ENCODE measurements at regions not wholly inside any gene's neighbourhood (a gene's known extent, or its start where the extent isn't known, plus 50 kb on each side); places are given as distances from the start of the nearest gene placed in this dataset.

DNA sequence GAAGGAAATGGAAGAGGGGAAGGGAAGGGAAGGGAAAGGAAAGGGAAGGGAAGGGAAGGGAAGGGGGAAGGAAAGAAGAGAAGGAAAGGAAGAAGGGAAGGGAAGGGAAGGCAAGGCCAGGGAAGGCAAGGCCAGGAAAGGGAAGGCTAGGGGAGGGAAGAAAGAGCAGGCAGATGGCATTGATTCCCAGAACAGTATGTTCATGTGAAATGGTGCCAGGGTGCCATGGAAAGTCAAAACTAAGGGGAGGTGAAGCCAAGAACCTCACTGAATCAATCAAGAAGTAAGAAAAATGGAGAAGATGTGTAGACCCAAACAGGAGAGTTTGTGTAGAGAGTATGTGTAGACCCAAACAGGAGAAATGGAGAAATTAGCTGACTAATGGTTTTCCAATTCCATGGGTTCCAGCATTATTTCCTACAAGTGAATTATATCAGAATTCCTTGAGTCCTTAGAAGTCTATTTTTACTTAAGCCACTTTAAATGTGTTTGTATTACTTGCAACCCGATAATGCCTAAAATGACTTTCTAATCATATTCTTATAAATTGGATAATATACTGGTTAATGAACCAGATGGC, 367.6 kb downstream of the TXNL1 start:
- DNase-seq: no peak

DNA sequence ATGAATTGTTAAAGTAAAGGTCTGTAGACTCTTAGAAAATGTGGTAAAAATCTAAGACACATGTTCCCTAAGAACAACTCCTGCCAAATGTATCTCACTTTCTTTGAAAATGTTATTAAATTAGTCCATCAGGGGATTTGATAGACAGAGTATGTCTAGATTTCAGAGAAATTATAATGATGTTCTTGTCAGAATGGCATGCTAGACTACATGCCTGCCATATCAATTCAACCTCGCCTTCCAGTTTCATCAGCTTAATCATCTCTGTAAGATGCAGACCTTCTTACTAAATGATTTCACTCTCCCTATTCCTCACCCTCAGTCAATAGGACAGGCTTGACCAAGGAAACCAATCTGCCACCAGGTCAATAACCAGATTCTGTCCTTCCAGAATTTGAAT, 368.4 kb downstream of the TXNL1 start:
- no peak for DNase-seq

DNA sequence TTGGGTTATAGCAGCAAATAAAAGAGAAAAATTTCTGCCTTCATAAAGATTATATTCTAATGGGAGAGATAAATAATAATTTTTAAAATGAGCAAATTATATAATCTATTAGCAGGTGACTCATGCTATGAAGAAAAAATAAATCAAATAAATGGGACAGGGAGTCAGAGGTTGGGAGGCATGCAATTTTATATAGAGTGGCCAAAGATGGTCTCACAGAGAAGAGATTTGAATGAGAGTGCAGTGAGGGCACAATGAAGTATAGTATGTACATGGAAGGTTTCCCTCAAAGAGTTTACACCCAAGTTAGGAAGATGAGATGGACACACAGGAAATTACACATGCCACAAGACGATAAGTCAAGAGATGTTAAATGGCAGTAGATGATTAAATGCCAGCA, 369.4 kb downstream of the TXNL1 start:
- DNase-seq: no peak

DNA sequence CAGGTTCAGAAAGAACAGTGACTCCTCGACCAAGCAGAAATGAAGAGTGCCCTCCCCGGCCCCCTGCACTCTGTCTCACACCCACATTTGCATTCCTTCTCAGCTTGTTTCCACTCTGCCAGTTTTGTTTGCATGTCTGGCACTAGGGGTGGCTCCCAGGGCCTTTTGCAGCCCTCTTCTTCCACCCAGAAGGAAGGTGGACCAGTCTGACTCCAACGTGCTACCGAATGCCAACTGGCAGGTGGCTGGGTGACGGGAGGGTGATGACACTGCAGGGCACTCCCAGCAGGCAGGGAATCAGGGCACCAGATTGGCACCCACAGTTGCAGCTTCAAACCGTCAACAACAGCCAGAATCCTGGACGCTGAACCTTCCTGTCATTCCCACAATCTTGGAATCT, 371.1 kb downstream of the TXNL1 start:
- no peak for DNase-seq

DNA sequence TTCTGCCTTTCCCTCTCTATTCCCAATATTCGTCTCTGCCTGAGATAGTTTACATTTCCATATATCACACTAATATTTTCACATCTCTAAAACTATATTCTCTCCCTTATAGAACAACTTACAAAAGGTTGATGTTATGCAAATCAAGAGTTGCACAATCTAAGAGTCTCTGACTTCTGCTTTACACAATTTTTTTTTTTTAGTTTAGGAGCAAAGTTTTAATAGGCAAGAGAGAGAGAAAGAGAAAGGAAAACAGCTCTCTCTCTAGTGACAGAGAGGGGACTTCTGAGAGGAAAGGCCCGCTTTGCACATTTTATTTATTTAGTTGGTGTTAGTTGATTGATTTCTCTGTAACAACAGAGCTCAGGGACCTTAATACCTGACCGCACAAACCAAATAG, 380.2 kb downstream of the TXNL1 start:
- no peak for DNase-seq

DNA sequence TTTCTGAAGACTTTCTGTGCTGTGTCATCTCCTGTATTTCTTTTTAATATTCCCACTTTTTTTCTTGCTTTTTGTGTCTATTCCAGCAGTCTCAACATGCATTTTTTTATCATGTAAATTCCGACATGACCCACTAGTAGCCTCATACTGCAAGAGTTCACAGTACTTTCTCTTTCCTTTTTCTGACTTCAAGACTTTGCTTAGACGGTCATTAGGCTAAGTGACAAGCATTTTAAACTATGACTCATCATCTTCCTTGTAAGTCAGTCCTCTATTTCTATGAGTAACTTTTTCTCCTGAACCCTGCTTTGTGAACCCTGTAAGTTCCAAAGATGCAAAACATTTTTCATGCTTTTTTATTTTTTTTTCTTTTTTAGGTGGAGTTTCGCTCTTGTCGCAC, 381.2 kb downstream of the TXNL1 start:
- no peak for DNase-seq

DNA sequence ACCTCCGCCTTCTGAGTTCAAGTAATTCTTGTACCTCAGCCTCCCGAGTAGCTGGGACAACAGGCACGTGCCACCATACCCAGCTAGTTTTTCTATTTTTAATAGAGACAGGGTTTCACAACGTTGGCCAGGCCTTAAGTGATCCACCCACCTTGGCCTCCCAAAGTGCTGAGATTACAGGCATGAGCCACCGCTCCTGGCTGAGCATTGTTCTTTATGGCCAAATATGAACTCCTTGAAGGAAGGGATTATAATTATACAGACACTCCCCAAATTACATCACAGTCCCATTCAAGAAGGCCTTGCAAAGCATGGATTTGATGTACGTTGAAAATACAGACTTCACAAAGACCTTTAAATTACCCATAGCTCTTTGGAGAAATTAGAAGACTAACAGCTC, 381.7 kb downstream of the TXNL1 start:
- no peak for DNase-seq

DNA sequence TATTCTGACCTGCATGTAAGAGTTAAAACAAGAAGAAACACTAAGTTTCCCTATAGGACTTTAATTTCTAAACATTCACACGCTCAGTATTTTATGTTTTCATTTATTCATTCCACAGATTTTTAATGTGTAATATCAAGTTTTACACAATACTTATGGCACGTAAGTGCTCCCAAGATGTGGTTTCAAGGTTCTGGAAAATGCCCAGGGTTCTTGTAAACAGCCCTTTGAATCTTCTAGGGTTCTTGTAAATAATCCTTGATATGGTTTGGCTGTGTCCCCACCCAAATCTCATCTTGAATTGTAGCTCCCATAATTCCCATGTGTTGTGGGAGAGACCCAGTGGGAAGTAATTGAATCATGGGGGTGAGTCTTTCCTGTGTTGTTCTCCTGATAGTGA, 383.0 kb downstream of the TXNL1 start:
- DNase-seq: no peak

DNA sequence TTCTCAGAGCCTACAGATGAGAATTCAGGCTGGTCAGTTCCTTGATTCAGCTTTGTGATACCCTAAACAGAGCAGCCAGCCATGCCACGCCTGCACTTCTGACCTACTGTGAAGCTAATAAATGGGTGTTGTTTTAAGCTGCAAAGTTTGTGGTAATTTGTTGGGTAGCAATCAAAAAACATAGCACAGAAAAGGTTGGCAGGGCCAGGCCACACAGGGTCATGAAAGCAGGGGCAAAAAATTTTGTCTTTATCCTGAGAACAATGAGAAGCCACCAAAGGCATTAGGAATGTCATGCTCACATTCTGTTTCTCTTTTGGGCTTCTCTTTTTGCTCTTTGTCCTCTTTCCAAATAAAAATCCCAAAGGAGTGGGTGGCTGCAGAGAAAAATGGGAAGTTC, 385.9 kb downstream of the TXNL1 start:
- DNase-seq: no peak

DNA sequence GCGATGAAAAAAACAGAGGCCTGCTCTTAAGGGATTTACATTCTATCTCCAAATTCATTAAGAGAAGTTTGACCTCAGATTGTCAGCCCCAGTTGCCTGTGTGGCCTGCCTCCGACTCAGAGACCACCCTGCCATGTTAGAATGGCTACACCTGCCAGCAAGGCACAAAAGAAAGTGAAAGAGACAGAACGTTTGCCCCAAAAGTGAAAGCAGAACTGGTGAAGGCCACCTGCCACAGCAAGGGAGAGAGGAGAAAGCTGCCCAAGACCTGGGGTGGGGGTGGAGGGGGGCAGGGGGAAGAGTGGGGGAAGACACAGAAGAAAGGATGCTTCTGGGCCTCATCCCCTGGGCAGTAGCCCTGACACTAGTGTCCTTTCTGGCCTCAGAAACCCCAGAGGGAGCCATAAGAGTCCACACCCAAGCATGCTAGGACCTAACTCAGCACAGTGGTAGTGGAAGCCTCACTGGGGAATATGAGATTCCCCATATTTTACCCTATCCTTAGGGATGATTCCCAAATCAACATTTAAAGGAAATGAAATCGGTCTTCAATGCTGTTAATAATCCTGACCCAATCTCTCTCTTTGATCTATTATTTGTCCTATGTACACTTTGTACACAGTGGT, 389.7 kb downstream of the TXNL1 start:
- no peak for DNase-seq

DNA sequence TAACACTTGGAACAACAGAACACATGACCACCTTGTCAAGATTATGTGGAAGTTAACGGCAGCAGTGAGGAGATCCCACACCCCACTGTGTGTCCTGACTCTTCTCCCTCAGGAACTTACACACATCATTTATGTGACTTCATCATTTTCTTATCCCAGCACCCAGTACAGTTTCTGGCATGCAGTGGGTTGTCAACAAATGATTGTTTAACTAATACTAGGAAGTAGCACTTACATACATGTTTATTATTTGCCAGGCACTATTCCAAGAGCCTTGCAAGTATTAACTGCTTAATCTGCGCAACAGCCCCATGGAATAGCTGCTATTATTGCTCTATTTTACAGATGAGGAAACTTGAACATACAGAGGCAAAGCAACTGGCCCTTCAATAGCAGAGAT, 391.5 kb downstream of the TXNL1 start:
- DNase-seq: peak; percentile 35

DNA sequence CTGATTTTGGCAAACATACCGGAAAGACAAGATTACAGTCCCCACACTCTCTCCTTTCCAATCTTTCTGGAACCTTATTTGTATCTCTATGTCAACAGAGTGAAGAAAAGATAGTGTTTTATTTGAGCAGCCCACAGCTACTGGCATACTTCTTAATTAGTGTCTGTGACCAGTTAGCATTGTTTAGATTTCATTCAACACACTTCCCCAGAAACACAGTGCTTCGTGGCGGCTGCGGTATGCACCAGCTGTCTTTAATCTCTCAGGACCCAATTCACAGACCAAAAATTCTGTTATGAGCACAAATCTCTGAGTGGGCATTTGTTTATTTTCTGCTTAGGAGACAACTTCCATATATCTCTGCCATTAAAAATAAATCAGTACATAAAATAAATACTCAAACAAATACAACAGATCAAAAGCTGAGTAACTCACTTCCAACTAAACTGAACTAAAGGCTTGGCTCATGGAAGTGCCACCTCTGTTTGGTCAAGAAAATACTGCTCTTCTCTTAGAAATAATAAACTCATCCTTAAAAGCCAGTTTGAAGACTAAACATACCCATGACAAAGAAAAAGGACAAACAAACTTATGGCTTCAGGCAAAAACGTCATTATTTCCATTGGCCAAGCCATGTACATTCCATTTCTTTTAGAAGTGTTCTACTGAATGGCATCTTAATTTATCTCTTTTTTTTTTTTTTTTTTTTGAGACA, 392.4 kb downstream of the TXNL1 start:
- no peak for DNase-seq

DNA sequence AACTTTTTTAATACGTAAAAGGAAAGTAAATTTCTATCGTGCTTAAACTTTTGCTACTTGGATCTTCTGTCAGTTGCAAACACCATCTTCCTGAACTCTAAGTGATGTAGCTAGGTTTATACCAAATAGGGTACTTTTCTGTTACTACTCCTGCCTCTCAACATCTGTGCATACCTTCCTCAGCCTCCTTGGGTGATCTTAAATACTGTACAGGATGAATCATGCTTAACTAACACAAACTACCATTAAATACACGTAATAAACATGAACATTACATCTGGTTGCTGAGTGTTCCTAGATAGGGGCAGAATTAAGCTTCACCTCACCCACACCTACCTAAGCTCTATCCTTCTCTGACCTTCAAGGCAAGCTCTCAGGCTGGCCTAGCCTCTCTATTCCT, 398.0 kb downstream of the TXNL1 start:
- DNase-seq: no peak

DNA sequence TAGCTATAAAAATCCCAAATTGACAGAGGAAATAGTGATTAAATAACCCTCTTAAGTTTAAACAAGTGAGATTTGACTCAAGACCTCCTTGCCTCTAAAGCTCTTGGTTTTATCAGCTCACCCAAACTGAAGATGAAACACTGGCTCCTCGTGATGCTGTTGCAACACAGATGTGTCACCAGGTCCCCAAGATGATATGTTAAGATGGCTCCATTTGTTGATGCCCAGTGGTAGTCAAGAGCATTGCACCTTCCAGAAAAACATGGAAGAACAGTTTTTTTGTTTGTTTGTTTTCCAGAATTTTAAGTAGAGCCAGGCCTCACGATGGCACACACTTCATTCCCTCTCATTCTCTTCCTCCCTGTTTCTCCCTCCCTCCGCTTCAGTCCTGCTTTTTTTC, 399.8 kb downstream of the TXNL1 start:
- no peak for DNase-seq

DNA sequence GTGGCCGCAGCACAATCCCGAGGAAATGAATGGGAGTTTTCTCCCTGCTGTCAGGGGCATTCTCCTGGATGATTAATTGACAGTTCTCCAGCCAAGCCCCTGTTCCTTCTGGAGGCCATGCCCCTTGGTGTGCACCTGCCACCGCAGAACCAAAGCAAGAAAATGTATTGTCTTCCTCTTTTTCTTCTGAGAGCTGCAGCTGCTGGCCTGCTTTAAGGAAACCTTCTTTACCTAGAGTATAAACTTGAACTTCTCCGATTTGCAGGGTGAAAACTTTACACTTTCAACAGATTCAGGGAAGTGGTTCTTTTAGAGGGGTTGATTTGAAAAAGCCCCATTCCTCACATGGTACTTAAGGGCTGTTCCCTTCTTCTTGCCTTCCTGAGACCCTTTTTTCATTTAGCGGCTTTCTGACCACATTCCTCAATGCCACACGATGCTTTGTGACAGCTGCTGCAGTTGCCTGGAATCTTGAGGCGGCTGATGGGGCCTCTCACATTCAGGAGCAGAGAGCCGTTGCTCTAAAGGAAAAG, 402.8 kb downstream of the TXNL1 start:
- DNase-seq: no peak

DNA sequence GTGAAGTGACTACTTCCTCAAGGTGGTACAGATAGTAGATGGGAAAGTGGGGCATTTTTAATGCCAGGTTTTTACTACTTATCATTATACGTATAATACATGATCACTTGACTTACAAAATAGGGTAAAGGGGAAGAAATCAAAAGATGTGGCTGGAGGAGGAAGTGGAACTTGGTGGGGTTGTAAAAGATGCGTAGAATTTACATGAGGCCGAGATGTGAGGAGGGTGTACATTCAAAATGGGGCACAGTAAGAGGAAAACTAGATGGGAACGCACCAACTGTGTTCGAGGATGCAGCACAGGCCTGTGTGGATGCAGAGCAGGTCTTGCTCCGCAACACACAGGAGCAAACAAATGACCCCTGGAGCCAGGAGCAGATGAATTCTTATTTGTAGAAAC, 403.3 kb downstream of the TXNL1 start:
- no peak for DNase-seq

DNA sequence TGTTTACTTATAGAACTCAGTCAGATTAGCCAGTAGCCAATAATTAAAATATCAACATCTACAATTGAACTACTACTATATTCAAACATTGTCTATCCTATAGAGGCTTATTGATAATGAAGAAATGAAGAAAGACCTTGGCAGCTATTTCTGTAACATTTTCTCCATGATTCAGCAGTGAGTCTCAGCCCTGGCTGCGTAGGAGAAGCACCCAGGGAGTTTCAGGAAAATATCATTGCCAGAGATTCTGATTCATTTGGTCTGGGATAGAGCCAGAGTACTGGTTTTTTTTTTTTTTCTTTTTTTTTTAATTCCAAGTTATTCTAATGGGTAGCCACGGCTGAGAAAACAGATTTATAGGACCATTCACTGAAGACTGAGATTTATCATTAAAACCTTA, 404.8 kb downstream of the TXNL1 start:
- no peak for DNase-seq

DNA sequence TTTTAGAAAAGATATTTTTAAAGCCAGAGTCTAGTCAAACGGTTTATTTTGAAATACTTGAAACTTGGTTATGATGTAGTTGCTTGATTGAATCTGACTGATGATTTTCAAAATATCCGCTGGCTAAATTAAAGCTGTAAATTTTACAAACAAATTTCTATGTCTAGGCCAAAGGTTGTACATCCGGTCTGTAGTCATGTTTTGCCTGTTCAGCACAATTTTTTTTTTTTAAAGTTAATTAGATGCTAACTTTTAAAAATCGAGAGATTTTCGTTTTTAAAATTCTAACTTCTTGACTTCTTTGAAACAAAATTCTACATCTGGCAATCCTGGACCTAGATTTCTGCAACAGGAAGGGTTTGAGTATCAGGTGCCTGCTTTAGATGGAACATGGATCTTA, 412.4 kb downstream of the TXNL1 start:
- DNase-seq: no peak

DNA sequence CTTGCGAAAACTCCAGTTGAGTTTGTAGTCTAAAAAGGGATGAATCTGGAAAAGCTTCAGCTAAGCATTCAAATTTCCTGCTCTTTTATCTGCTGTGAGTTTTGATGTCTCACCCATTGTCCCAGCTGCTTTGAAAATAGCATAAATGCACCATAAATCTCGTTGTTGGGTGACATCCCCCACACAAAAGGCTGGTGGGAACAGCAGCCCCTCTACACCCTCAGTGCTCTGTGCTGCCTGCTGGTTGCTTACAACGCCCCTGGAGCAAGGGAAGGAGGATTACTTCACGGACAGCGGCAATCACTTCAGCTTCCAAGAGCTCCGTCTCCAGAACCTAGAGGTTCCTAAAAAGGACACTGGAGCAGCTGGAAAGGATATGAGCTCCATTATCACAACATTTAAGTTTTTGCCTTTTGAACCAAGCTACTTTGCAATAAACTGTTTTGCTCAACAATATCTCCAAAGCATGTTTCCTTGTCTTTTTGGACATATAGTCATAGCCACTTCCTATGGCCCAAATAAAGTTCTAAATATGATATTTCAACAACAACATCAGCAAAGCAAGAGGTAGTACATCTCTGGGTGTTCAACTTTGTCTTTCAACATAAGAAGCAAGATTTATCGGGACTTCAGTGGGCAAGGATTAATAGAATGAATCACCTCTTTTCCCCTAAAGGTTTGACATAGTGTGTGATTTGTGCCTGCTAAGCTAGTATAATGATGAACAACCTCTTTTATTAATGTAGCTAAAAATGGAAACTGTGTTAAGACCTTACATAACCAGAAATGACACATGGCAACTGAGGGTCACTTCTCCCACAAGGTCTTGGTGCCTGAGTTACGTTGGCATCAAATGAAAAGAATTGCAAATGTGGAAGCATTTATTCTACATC, 413.5 kb downstream of the TXNL1 start:
- DNase-seq: no peak

DNA sequence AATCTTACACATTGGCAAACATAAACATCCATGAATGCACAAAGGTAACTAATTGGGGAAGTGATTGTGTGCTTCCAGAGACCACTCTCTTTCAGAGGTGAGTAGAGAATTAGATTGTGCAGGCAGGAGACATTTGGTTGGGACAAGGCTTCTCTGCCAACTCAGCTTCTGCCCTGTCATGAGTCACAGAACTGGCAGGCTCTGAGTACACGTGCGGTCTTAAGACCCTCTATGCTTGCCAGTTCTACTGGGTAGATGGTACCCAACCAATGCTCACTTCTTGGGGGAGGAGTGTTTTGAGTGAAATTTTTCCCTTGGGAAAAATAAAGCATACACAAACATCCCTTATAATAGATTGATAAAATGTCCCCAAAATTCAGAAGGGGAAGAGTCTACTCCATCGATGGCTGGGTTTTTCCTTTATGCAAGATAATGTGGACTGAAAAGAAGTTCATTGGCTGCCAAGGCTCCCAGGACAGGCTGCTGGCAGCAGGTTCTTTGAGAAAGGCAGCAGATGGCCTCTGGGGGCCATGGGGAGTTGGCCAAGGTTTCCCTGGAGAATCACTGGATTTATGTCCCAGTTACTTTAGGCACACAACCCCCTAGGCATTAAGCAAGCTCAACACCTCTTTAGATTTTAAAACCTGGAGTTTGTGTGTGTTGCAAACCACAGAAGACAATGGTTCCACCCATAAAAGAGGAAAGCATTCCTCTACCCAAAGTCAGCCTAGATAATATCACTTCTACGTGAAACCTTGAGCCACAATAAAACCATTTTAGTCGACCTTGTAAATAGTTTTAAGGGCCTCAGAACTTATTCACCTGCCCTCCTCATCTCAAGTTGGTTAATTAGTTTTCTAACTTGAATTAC, 417.0 kb downstream of the TXNL1 start:
- DNase-seq: no peak

DNA sequence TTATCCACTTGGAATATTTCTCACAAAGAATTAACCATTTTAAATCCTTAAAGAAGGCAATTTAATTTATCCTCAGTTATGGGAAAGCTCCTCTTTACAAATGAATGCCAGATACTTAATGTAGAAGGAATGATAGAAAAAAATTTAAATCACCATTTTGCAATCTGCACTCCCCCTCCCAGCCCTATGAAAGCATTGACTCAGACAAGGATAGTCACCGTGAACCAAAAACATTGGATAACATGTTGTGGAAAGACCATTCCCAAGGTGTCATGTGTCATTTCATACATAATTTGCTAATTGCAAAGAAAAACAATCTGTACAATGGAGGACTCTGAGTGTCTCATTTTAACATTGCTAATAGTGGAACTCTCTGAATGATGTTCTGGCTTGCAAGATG, 421.0 kb downstream of the TXNL1 start:
- no peak for DNase-seq

DNA sequence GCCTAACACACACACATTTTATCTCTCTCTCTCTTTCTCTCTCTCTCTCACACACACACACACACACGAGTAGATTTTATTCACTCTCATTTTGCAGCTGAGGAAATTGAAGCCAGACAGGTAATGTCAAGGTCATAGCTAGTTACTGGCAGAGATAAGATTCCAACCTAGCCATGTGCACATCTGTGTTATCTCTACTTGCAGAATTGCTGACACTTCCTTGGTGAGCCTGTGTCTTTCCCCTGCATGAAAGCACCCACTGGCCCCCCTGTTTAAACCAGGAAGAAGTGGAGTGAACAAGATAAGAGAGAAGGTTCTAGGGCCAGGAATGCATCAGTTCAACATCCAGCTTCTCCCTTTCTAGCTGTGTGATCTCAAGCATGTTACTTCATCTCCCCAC, 423.7 kb downstream of the TXNL1 start:
- DNase-seq: no peak

Measured in NCI-H510A treated with DMSO at 0.1 percent for 48 hours (cell line).